Right lobe of liver (tissue), 4 donors: ENCODE measurements at regions not wholly inside any gene's neighbourhood (a gene's known extent, or its start where the extent isn't known, plus 50 kb on each side); places are given as distances from the start of the nearest gene placed in this dataset.

Source experiments
- CTCF ChIP-seq, 4 donors: fragments of 200-600 bp in 3 of 4; fragments of 450-650 bp in 1 of 4; IDR thresholded peaks; one replicate each; pipeline versions ENCODE4 v1.5.1 to v1.8.0; 2016 to 2022; ENCODE audit warnings: antibody characterized with exemption in 4 of 4, mild to moderate bottlenecking in 2 of 4
- POLR2A ChIP-seq: fragments of 450-650 bp; IDR thresholded peaks from one replicate; pipeline ENCODE4 v1.6.1; 2017; ENCODE audit warnings: antibody characterized with exemption, mild to moderate bottlenecking
- donor health status: DM: no; HTN: no; CAD: no.
- donor health status: DM: no; HTN: no; CAD: no.
- donor health status: DM: no; HTN: yes; CAD: no.

GRCh38 chr17:77321649-77322513, 181.1 kb downstream of the SEC14L1 start:
- no peak for TF ChIP-seq CTCF (IDR thresholded peaks at IDR 0.05)
- TF ChIP-seq POLR2A: no peak
